ENCODE measurements at regions not wholly inside any gene's neighbourhood (a gene's known extent, or its start where the extent isn't known, plus 50 kb on each side); places are given as distances from the start of the nearest gene placed in this dataset.
A peak's percentile ranks its signal among the peaks of the same experiment; 100 is the strongest.

GRCh38 chr5:126210955-126211354, 212.3 kb upstream of the GRAMD2B start:
- intact Hi-C loops (cut with DNase I) = no loop called here
- DNase-seq = no peak

- DNase-seq = no peak
- intact Hi-C loops (cut with DNase I) = no loop called here
Observed at GRCh38 chr5:126219616-126220015, 203.6 kb upstream of the GRAMD2B start.

GRCh38 chr5:126220725-126221124, 202.5 kb upstream of the GRAMD2B start:
- DNase-seq = peak in 2 of 10 donors; percentile 62 to 78
- intact Hi-C loops (cut with DNase I) = no loop called here

GRCh38 chr5:126228934-126229333, 194.3 kb upstream of the GRAMD2B start:
- DNase-seq = peak in 1 of 10 donors; percentile 51
- intact Hi-C loops (cut with DNase I) = no loop called here

GRCh38 chr5:126233256-126233655, 190.0 kb upstream of the GRAMD2B start:
- no peak for DNase-seq
- intact Hi-C loops (cut with DNase I) = no loop called here

DNA sequence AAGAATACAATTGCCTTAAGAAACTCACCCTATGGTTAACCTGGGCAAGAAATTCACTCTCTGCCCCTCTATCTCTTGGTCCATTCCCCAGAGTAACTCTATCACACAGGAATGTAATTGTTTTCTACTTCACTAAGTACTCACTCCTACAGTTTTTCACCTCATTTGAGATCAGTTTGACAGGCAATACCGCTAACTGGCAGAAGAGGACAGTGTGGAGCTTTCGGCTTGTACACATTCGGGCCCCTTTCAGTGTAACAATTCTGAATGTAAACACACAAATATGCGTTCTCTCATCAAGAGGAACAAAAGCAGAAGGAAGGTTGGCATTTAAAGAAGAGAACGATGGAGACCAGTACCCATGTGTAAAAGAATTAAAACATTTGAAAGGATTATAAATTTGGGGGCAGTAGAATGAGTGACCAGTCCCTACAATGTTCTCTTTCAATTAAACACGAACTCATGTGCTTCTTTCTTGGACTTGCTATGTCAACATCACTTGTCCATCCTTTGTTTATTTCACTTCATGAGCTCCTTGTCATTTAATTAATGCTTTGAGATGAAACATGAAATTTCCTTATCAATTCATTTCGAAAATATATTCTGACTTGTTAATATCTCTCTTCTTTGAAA, 188.5 kb upstream of the GRAMD2B start:
- DNase-seq = peak in 2 of 10 donors; percentile 16 to 28
- intact Hi-C loops (cut with DNase I) = no loop called here

DNA sequence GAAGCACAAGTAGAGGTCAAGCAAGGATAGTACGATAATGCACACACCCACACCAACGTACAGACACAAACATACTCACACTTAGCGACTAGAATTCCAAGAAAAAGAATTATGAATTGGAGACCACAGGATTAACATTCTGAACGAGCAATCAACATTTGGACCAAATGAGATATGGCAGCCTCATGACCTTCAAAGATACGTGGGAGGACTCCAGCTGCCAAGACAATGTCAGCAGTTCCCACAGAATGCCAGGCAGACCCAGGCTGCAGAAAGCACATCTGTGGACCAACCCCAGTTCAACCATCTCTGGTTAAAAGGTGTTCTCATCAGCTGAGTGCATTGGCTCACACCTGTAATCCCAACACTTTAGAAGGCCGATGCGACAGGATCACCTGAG, 187.6 kb upstream of the GRAMD2B start:
- DNase-seq = no peak
- intact Hi-C loops (cut with DNase I) = no loop called here

DNA sequence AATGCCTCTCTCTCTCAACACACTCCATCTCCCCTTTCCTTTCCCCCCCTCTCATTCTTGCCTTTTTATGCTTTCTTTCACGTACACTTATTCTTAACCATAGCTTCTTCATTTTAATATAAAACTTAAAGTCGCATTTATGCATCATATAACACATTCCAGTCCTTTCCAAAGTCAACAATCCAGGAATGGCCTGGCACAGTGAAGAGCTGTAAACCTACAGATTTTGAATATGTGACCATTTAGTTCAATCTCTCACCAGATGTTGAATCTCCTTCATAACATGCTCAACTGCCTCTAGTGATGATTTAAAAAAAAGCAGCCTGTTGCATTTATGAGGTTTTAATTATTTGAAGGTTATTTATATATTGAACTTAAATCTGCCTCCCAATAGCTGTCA, 186.2 kb upstream of the GRAMD2B start:
- intact Hi-C loops (cut with DNase I) = no loop called here
- no peak for DNase-seq

GRCh38 chr5:126248611-126249010, 174.6 kb upstream of the GRAMD2B start:
- intact Hi-C loops (cut with DNase I) = no loop called here
- no peak for DNase-seq

DNA sequence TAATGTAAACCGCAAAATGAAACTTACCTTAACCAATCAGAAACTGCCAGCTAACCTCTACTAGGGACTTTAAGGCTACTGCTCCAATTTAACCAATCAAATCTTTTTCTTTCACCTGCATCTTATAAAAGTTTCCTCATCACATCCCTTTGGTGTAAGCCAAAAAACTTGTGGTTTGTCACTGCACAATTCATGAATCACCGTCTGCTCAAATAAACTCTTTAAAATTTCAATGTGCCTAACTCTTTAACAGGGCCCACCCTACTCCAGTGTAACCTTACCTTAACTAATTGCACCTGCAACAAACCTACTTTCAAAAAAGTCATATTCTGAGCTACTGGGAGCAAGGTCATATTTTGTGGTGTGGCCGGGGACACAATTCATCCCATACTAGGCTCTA, 172.2 kb upstream of the GRAMD2B start:
- intact Hi-C loops (cut with DNase I) = no loop called here
- no peak for DNase-seq

DNA sequence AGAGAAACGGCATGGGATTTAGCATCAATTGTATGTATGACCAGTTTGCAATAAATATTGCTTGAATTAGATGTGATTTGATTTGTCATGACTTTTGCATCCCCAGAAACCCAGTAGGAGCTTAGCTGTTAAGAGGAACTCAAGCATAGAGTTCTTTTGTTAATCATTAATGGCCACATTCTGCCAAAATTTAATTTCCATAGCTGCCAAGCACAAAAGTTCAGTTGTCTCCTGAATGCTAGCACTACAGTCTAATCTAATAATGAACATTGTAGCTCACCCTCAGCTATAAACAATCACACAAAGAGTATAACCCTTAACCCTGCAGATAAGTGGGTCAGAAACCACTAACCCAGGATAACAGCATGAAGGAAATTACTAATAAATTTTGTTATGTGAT, 169.8 kb upstream of the GRAMD2B start:
- DNase-seq = no peak
- intact Hi-C loops (cut with DNase I) = no loop called here

DNA sequence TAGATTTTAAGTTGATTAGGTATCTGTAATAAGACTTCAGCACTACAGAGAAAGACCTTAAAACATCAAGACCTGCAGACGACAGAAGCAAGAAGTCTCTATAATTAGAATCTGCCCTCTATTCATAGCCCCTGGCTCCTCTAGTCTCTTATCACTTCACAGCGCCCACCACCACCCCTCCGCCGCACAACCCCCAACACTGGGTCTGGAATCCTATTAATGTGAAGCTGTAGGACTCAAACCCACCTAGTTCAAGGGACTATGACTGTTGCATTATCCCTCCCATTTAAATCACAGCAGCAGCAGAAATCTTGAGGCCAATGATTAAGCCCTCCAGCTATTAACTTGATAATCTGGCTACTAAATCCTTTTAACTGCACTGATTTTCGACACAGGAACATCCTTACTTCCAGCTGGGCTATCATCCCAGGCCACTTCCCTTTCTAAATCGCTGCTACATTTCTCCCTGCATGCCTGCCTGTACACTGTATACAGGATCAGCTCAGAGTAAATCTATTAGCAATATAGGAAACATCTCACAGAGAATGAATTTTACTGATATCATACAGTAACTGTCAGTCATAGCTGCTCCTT, 159.5 kb upstream of the GRAMD2B start:
- DNase-seq = no peak
- intact Hi-C loops (cut with DNase I) = no loop called here

DNA sequence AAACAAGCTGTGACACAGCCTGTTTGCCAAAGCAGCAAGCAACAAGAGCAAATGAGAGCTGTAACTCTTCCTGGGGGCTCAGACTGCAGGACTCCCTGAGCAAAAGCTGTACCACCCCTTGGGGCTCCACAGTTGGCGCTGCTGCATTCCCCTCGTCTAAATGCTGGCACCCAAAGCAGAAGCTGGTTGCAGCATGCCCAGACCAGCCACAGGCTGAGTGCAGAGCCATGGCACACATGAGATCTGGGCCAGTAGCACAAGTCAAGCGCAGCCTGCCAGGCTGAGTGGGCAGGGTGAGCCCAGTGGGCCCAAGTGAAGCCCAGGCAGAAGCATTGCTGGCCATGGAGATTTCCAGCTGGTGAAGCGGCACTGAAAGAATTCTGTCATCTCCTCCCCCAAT, 157.3 kb upstream of the GRAMD2B start:
- intact Hi-C loops (cut with DNase I) = no loop called here
- DNase-seq = peak in 1 of 10 donors; percentile 69

- intact Hi-C loops (cut with DNase I) = no loop called here
- DNase-seq = no peak
Observed at GRCh38 chr5:126267438-126267837, 155.8 kb upstream of the GRAMD2B start.

DNA sequence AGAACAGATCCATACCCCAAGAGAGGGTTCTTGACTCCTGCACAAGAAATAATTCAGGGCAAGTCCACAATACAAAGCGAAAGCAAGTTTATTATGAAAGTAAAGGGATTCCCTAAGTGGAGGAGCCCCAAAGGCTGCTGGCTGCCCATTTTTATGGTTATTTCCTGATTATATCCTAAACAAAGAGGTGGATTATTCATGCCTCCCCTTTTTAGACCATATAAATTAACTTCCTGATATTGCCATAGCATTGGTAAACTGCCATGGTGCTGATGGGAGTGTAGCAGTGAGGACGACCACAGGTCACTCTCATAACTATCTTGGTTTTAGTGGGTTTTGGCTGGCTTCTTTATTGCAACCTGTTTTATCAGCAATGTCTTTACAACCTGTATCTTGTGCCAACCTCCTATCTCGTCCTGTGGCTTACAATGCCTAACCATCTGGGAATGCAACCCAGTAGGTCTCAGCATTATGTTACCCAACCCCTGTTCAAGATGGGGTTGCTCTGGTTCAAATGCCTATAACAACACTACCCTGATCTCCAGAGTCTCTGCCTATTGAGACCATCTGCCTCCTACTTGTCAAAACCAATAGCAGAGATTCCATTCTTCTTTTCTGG, 154.4 kb upstream of the GRAMD2B start:
- intact Hi-C loops (cut with DNase I) = no loop called here
- DNase-seq = no peak

GRCh38 chr5:126269511-126269910, 153.7 kb upstream of the GRAMD2B start:
- intact Hi-C loops (cut with DNase I) = no loop called here
- DNase-seq = no peak

DNA sequence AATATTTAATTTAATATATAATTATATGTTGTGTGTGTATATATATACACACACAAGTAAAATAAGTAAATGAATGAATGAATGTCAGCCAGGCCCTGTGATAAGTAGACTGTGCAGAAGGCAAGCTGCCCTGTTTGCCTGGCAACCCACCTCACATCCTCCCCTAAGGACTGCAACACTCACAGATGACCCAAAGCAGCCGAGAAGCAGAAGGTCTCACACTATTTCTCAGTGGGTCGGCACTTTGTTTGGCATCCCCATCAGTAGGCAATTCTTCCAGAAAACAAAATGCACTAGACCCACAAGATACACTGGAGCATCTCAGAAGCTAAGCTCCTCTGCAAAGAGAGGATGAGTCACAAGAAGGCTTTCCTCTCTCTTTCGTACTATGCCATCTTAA, 152.1 kb upstream of the GRAMD2B start:
- intact Hi-C loops (cut with DNase I) = no loop called here
- no peak for DNase-seq

- no peak for DNase-seq
- intact Hi-C loops (cut with DNase I) = no loop called here
Observed at GRCh38 chr5:126274076-126274762, 149.0 kb upstream of the GRAMD2B start.

DNA sequence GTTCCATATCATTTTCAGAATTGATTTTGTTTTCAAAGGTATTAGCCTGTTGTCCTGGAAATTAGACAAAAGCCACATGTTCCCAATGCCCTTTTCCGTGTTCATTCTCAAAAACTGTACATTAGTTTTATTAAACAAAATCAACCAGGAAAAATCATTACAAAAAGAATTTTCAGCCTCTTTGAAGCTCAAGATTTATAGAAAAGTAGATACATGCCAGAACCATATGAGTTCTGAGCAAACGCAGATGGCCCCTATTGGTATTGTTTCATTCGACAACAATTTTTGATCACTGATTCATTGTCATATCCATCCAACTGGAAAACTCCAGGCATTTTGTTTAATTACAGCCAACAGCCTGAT, 148.5 kb upstream of the GRAMD2B start:
- DNase-seq = no peak
- intact Hi-C loops (cut with DNase I) = no loop called here

GRCh38 chr5:126277762-126278161, 145.4 kb upstream of the GRAMD2B start:
- intact Hi-C loops (cut with DNase I) = no loop called here
- DNase-seq = no peak

- DNase-seq = no peak
- intact Hi-C loops (cut with DNase I) = no loop called here
Observed at GRCh38 chr5:126280343-126280742, 142.9 kb upstream of the GRAMD2B start.

DNA sequence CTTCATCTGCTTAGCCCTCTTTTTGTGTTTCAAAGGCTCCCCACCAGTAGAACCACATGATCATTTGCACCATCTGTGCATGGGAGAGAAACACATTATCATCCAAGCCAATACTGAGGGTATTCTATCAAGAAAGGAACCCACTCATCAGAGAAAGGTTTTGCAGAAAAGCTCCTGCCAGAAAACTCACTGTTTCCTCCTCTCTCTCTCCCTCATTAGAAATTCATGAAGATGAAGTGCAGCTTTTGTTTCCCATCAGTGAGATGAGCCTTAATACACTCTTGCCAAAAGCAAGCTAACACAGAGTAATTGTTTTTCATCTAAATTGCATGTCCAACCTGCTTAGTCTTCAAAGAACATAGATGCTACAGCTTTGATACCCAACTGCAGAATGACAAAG, 142.4 kb upstream of the GRAMD2B start:
- DNase-seq = no peak
- intact Hi-C loops (cut with DNase I) = no loop called here

All from posterior cingulate gyrus (tissue), 11 donors.